GM12878 (cell line): ENCODE measurements at regions not wholly inside any gene's neighbourhood (a gene's known extent, or its start where the extent isn't known, plus 50 kb on each side); places are given as distances from the start of the nearest gene placed in this dataset.

ENCODE experiments used
- BACH1 ChIP-seq: fragments of 450-650 bp; IDR thresholded peaks from 2 replicates; pipeline ENCODE4 v1.6.1; 2017; ENCODE audit warnings: mild to moderate bottlenecking, borderline replicate concordance
- BHLHE40 ChIP-seq, 2 experiments: fragments of 450-650 bp in 1 of 2; IDR thresholded peaks; 2 replicates each; pipeline ENCODE4 v1.6.1; 2011 to 2017; ENCODE audit warnings: low read depth in 2 of 2, borderline replicate concordance in 1 of 2, improper control_type of control experiment in 1 of 2, low read length in 1 of 2, mild to moderate bottlenecking in 1 of 2
- CBX5 ChIP-seq: sonication (generic); IDR thresholded peaks from 2 replicates; pipeline ENCODE4 v1.6.1; 2016; ENCODE audit warnings: low read depth, moderate library complexity, mild to moderate bottlenecking, inconsistent platforms
- RELA ChIP-seq: fragments of 450-650 bp; IDR thresholded peaks from 2 replicates; pipeline ENCODE4 v1.8.0; 2014; ENCODE audit warnings: borderline replicate concordance; ENCODE audit not compliant: partially characterized antibody
- SPI1 ChIP-seq: IDR thresholded peaks from 2 replicates; pipeline ENCODE4 v1.6.1; 2011; ENCODE audit warnings: low read depth, mild to moderate bottlenecking, low read length, moderate library complexity, borderline replicate concordance; ENCODE audit not compliant: insufficient read depth
- YY1 ChIP-seq: IDR thresholded peaks from 2 replicates; pipeline ENCODE4 v1.6.1; 2011; ENCODE audit warnings: low read depth, mild to moderate bottlenecking, low read length
- ZNF384 ChIP-seq: IDR thresholded peaks from 2 replicates; pipeline ENCODE4 v1.6.1; 2012; ENCODE audit warnings: low read depth, mild to moderate bottlenecking, low read length, improper control_type of control experiment, borderline replicate concordance
- TF ChIP-seq, protein P1 (sequence below), 3 experiments: IDR thresholded peaks in 2 of 3; conservative IDR thresholded peaks in 1 of 3; 2 replicates each; pipeline ENCODE4 v1.5.1; 2011; ENCODE audit warnings: low read depth in 3 of 3, low read length in 3 of 3, mild to moderate bottlenecking in 3 of 3, control low read depth in 2 of 3, moderate library complexity in 2 of 3, inconsistent platforms in 1 of 3, mixed read lengths in 1 of 3; ENCODE audit not compliant: control insufficient read depth in 2 of 3, insufficient read depth in 1 of 3; ENCODE audit errors: extremely low read depth in 1 of 3
- TF ChIP-seq, protein P2 (sequence below): fragments of 150-350 bp; IDR thresholded peaks from 2 replicates; pipeline ENCODE4 v1.6.1; 2016; ENCODE audit warnings: low read depth, low read length

DNA sequence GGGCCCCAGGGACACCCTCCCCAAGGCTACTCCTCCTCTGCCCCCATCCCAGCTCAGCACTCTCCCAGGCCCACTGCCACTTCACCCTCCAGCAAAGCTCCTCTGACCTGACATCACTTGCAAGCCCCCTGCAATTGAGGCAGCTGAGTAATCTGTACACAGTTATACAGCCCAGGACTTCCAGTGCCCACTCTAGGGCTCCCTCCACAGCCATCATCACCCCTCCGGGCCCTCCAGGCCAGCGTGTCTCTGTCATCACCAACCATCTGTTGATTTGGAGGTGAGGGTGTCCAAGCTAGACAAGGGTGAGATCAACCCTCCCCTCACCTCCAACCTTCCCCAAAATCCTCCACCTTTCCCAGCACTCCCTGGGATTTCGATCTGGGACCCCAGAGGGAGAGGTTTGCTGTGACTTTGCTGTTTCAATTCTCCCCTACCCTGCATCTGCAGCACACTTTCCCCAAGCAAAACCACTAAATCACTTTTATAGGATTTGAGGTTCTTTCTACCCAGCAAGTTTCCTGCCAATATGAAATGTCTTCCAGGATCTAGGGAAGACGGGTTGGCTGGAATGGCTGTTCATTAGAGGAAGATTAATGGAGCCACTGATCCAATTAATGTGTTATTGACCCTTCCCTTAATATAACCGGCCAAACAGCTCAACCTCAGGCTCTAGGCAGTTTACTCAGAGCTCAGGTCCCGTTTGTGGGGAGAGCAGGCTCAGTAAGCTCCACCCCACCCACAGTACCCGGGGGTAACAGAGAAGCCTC lies 92.9 kb downstream of the CHST1 start:
- no peak for TF ChIP-seq SPI1
- TF ChIP-seq BACH1: no peak
- TF ChIP-seq ZNF384: no peak
- TF ChIP-seq BHLHE40 (IDR thresholded peaks at IDR 0.05; ENCODE audit: borderline replicate concordance in 1 of 2, low read depth in 2 of 2, low read length in 1 of 2): no peak
- TF ChIP-seq, protein P1, sequence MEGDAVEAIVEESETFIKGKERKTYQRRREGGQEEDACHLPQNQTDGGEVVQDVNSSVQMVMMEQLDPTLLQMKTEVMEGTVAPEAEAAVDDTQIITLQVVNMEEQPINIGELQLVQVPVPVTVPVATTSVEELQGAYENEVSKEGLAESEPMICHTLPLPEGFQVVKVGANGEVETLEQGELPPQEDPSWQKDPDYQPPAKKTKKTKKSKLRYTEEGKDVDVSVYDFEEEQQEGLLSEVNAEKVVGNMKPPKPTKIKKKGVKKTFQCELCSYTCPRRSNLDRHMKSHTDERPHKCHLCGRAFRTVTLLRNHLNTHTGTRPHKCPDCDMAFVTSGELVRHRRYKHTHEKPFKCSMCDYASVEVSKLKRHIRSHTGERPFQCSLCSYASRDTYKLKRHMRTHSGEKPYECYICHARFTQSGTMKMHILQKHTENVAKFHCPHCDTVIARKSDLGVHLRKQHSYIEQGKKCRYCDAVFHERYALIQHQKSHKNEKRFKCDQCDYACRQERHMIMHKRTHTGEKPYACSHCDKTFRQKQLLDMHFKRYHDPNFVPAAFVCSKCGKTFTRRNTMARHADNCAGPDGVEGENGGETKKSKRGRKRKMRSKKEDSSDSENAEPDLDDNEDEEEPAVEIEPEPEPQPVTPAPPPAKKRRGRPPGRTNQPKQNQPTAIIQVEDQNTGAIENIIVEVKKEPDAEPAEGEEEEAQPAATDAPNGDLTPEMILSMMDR (IDR thresholded peaks at IDR 0.05 in 2 of 3, conservative IDR thresholded peaks at IDR 0.05 in 1 of 3; ENCODE audit: control insufficient read depth in 2 of 3, extremely low read depth in 1 of 3, insufficient read depth in 1 of 3, low read depth in 3 of 3, low read length in 3 of 3): no peak
- TF ChIP-seq CBX5: no peak
- TF ChIP-seq, protein P2, sequence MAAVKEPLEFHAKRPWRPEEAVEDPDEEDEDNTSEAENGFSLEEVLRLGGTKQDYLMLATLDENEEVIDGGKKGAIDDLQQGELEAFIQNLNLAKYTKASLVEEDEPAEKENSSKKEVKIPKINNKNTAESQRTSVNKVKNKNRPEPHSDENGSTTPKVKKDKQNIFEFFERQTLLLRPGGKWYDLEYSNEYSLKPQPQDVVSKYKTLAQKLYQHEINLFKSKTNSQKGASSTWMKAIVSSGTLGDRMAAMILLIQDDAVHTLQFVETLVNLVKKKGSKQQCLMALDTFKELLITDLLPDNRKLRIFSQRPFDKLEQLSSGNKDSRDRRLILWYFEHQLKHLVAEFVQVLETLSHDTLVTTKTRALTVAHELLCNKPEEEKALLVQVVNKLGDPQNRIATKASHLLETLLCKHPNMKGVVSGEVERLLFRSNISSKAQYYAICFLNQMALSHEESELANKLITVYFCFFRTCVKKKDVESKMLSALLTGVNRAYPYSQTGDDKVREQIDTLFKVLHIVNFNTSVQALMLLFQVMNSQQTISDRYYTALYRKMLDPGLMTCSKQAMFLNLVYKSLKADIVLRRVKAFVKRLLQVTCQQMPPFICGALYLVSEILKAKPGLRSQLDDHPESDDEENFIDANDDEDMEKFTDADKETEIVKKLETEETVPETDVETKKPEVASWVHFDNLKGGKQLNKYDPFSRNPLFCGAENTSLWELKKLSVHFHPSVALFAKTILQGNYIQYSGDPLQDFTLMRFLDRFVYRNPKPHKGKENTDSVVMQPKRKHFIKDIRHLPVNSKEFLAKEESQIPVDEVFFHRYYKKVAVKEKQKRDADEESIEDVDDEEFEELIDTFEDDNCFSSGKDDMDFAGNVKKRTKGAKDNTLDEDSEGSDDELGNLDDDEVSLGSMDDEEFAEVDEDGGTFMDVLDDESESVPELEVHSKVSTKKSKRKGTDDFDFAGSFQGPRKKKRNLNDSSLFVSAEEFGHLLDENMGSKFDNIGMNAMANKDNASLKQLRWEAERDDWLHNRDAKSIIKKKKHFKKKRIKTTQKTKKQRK: no peak
- TF ChIP-seq YY1: no peak
- no peak for TF ChIP-seq RELA
